GM18909 (cell line): ENCODE measurements at regions not wholly inside any gene's neighbourhood (a gene's known extent, or its start where the extent isn't known, plus 50 kb on each side); places are given as distances from the start of the nearest gene placed in this dataset.

Experiments used
- ATAC-seq: cut with Tn5 transposase; IDR thresholded peaks from one replicate; pipeline ENCODE4 v1.9.1; 2021; ENCODE audit warnings: mild to moderate bottlenecking; ENCODE audit not compliant: unreplicated experiment, poor library complexity

- ATAC-seq = no peak
Observed at GRCh38 chr1:5645135-5645399, 347.2 kb downstream of the NPHP4 start.

- no peak for ATAC-seq
Observed at GRCh38 chr1:5644281-5645134, 347.7 kb downstream of the NPHP4 start.

GRCh38 chr1:5643360-5644107 is 348.7 kb downstream of the NPHP4 start:
- no peak for ATAC-seq

- ATAC-seq = no peak
Observed at GRCh38 chr1:5640845-5641244, 351.4 kb downstream of the NPHP4 start.

GRCh38 chr1:5639106-5639722 is 353.0 kb downstream of the NPHP4 start:
- no peak for ATAC-seq

- no peak for ATAC-seq
Observed at GRCh38 chr1:5638582-5638981, 353.6 kb downstream of the NPHP4 start.

- no peak for ATAC-seq
Observed at GRCh38 chr1:5637171-5637570, 355.1 kb downstream of the NPHP4 start.

GRCh38 chr1:5634893-5635292 is 357.3 kb downstream of the NPHP4 start:
- ATAC-seq = no peak

- ATAC-seq = no peak
Observed at GRCh38 chr1:5632814-5633213, 359.4 kb downstream of the NPHP4 start.

- no peak for ATAC-seq
Observed at GRCh38 chr1:5632224-5632623, 360.0 kb downstream of the NPHP4 start.

GRCh38 chr1:5628416-5628815 is 363.8 kb downstream of the NPHP4 start:
- ATAC-seq = no peak

- no peak for ATAC-seq
Observed at GRCh38 chr1:5623399-5623798, 368.8 kb downstream of the NPHP4 start.

GRCh38 chr1:5622412-5622811 is 369.8 kb downstream of the NPHP4 start:
- ATAC-seq = no peak

- ATAC-seq = no peak
Observed at GRCh38 chr1:5621692-5622091, 370.5 kb downstream of the NPHP4 start.

GRCh38 chr1:5620997-5621396 is 371.2 kb downstream of the NPHP4 start:
- no peak for ATAC-seq

- ATAC-seq = no peak
Observed at GRCh38 chr1:5620418-5620817, 371.8 kb downstream of the NPHP4 start.

GRCh38 chr1:5619469-5619868 is 372.8 kb downstream of the NPHP4 start:
- ATAC-seq = no peak

- no peak for ATAC-seq
Observed at GRCh38 chr1:5617546-5617945, 374.7 kb downstream of the NPHP4 start.

- no peak for ATAC-seq
Observed at GRCh38 chr1:5617179-5617520, 375.1 kb downstream of the NPHP4 start.

GRCh38 chr1:5616366-5617178 is 375.7 kb downstream of the NPHP4 start:
- no peak for ATAC-seq

GRCh38 chr1:5615076-5615475 is 377.1 kb downstream of the NPHP4 start:
- no peak for ATAC-seq
